H1 (cell line): ENCODE measurements at regions not wholly inside any gene's neighbourhood (a gene's known extent, or its start where the extent isn't known, plus 50 kb on each side); places are given as distances from the start of the nearest gene placed in this dataset.

Experiments
- BACH1 ChIP-seq: IDR thresholded peaks from 2 replicates; pipeline ENCODE4 v1.6.1; 2012; ENCODE audit warnings: low read length, improper control_type of control experiment
- BCL11A ChIP-seq, 2 experiments: IDR thresholded peaks; one replicate each; pipeline ENCODE4 v1.6.1; 2011; ENCODE audit warnings: low read depth in 2 of 2, low read length in 2 of 2, mild to moderate bottlenecking in 2 of 2
- CEBPB ChIP-seq: IDR thresholded peaks from 2 replicates; pipeline ENCODE4 v1.6.1; 2012; ENCODE audit warnings: low read depth, low read length
- CHD2 ChIP-seq: IDR thresholded peaks from 2 replicates; pipeline ENCODE4 v1.6.1; 2012; ENCODE audit warnings: low read length, improper control_type of control experiment
- CREB1 ChIP-seq: IDR thresholded peaks from 2 replicates; pipeline ENCODE4 v1.6.1; 2012; ENCODE audit warnings: inconsistent platforms
- GABPA ChIP-seq: IDR thresholded peaks from 2 replicates; pipeline ENCODE4 v1.6.1; 2011; ENCODE audit warnings: mild to moderate bottlenecking, low read length, moderate library complexity, borderline replicate concordance; ENCODE audit not compliant: insufficient read depth
- JUND ChIP-seq: IDR thresholded peaks from 2 replicates; pipeline ENCODE4 v1.6.1; 2011; ENCODE audit warnings: mild to moderate bottlenecking, improper control_type of control experiment, low read length
- KDM1A ChIP-seq: fragments of 200-600, 300-600 bp; sonication (generic); IDR thresholded peaks from 2 replicates; pipeline ENCODE4 v1.7.1; 2016; ENCODE audit warnings: mild to moderate bottlenecking, low read length, borderline replicate concordance
- KDM4A ChIP-seq: IDR thresholded peaks from one replicate; pipeline ENCODE4 v1.7.1; 2012; ENCODE audit warnings: low read depth, mild to moderate bottlenecking, moderate library complexity, low read length, inconsistent platforms; ENCODE audit not compliant: severe bottlenecking
- MAFK ChIP-seq: IDR thresholded peaks from 2 replicates; pipeline ENCODE4 v1.6.1; 2012; ENCODE audit warnings: low read depth, mild to moderate bottlenecking, improper control_type of control experiment, low read length
- NRF1 ChIP-seq: IDR thresholded peaks from 2 replicates; pipeline ENCODE4 v1.6.1; 2011; ENCODE audit warnings: mild to moderate bottlenecking, low read depth, low read length, improper control_type of control experiment
- POU5F1 ChIP-seq: IDR thresholded peaks from 2 replicates; pipeline ENCODE4 v1.6.1; 2011; ENCODE audit warnings: low read depth, mild to moderate bottlenecking, low read length, moderate library complexity
- RAD21 ChIP-seq, 2 experiments: IDR thresholded peaks in 1 of 2; conservative IDR thresholded peaks in 1 of 2; 2 replicates each; pipeline ENCODE4 v1.6.1; 2011; ENCODE audit warnings: low read depth in 2 of 2, low read length in 2 of 2, improper control_type of control experiment in 1 of 2, inconsistent platforms in 1 of 2, mild to moderate bottlenecking in 1 of 2, moderate library complexity in 1 of 2
- RXRA ChIP-seq: IDR thresholded peaks from 2 replicates; pipeline ENCODE4 v1.6.1; 2011; ENCODE audit warnings: low read depth, mild to moderate bottlenecking, low read length, moderate library complexity; ENCODE audit not compliant: insufficient read depth
- TBP ChIP-seq: IDR thresholded peaks from 2 replicates; pipeline ENCODE4 v1.6.1; 2011; ENCODE audit warnings: low read depth, low read length, improper control_type of control experiment
- ZNF274 ChIP-seq: IDR thresholded peaks from 2 replicates; pipeline ENCODE4 v1.7.0; 2012; ENCODE audit warnings: low read length, borderline replicate concordance; ENCODE audit errors: extremely low read depth
- TF ChIP-seq, protein P1 (sequence below): IDR thresholded peaks from 2 replicates; pipeline ENCODE4 v1.6.1; 2012; ENCODE audit warnings: inconsistent platforms
- TF ChIP-seq, protein P2 (sequence below): IDR thresholded peaks from 2 replicates; pipeline ENCODE4 v1.6.1; 2012; ENCODE audit warnings: inconsistent platforms
- TF ChIP-seq, protein P3 (sequence below), 3 experiments: IDR thresholded peaks; 1 replicate in 2 of 3; 2 replicates in 1 of 3; pipeline versions ENCODE4 v1.5.1 to v1.6.1; 2011; ENCODE audit warnings: low read length in 3 of 3, mild to moderate bottlenecking in 3 of 3, inconsistent platforms in 2 of 3, low read depth in 1 of 3, moderate library complexity in 1 of 3; ENCODE audit not compliant: insufficient read depth in 1 of 3; ENCODE audit errors: control extremely low read depth in 1 of 3

DNA sequence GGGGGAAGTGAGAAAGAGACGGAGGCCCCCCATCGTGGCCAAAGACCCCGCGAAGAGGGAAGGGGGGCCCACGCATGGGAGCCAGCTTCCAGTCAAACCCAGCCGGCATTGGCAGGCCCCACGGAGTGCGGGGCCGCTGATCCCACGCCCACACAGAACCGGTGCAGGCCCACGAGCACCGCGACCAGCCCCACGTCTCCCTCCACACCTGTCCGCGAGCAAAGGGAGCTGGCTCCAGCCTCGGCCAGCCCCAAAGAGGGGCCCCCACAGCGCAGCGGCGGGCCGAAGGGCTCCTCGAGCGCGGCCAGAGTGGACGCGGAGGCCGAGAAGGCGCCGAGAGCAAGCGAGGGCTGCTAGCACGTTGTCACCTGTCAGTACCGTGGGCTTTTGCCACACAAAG lies 125.0 kb upstream of the TWIST2 start (continued):
- TF ChIP-seq JUND (no peak), MAFK (no peak), CREB1 (no peak), ZNF274 (no peak), POU5F1 (no peak), RAD21 (IDR thresholded peaks at IDR 0.05 in 1 of 2, conservative IDR thresholded peaks at IDR 0.05 in 1 of 2; ENCODE audit: low read depth in 2 of 2, low read length in 2 of 2) (no peak), CEBPB (no peak), BACH1 (no peak), TBP (no peak), CHD2 (no peak), KDM1A (no peak), NRF1 (no peak), RXRA (no peak), KDM4A (no peak), GABPA (no peak), BCL11A (IDR thresholded peaks at IDR 0.05; ENCODE audit: low read depth in 2 of 2, low read length in 2 of 2) (no peak)
- TF ChIP-seq, protein P1, sequence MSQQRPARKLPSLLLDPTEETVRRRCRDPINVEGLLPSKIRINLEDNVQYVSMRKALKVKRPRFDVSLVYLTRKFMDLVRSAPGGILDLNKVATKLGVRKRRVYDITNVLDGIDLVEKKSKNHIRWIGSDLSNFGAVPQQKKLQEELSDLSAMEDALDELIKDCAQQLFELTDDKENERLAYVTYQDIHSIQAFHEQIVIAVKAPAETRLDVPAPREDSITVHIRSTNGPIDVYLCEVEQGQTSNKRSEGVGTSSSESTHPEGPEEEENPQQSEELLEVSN = no peak
- TF ChIP-seq, protein P2, sequence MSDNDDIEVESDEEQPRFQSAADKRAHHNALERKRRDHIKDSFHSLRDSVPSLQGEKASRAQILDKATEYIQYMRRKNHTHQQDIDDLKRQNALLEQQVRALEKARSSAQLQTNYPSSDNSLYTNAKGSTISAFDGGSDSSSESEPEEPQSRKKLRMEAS = no peak
- TF ChIP-seq, protein P3, sequence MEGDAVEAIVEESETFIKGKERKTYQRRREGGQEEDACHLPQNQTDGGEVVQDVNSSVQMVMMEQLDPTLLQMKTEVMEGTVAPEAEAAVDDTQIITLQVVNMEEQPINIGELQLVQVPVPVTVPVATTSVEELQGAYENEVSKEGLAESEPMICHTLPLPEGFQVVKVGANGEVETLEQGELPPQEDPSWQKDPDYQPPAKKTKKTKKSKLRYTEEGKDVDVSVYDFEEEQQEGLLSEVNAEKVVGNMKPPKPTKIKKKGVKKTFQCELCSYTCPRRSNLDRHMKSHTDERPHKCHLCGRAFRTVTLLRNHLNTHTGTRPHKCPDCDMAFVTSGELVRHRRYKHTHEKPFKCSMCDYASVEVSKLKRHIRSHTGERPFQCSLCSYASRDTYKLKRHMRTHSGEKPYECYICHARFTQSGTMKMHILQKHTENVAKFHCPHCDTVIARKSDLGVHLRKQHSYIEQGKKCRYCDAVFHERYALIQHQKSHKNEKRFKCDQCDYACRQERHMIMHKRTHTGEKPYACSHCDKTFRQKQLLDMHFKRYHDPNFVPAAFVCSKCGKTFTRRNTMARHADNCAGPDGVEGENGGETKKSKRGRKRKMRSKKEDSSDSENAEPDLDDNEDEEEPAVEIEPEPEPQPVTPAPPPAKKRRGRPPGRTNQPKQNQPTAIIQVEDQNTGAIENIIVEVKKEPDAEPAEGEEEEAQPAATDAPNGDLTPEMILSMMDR (IDR thresholded peaks at IDR 0.05; ENCODE audit: control extremely low read depth in 1 of 3, insufficient read depth in 1 of 3, low read depth in 1 of 3, low read length in 3 of 3) = no peak
